GM12891 (cell line): ENCODE measurements at regions not wholly inside any gene's neighbourhood (a gene's known extent, or its start where the extent isn't known, plus 50 kb on each side); places are given as distances from the start of the nearest gene placed in this dataset.

Experiments used
- DNase-seq: peaks from one replicate; pipeline ENCODE4 v3.0.0; 2011; ENCODE audit warnings: low spot score; ENCODE audit not compliant: insufficient read length
- FAIRE-seq: peaks from 2 replicates; lab custom pipeline; 2011; peaks lifted over from hg19 to GRCh38; lab: Jason Lieb, UNC
- PAX5 ChIP-seq: IDR thresholded peaks from 2 replicates; pipeline ENCODE4 v1.6.1; 2011; ENCODE audit warnings: low read length, moderate library complexity, mild to moderate bottlenecking; ENCODE audit not compliant: insufficient read depth, severe bottlenecking
- POLR2A ChIP-seq: IDR thresholded peaks from 2 replicates; pipeline ENCODE4 v1.6.1; 2011; ENCODE audit warnings: low read depth, low read length, control low read depth
- POLR2AphosphoS5 ChIP-seq: IDR thresholded peaks from 2 replicates; pipeline ENCODE4 v1.6.1; 2011; ENCODE audit warnings: low read depth, low read length, control low read depth
- POU2F2 ChIP-seq: IDR thresholded peaks from 2 replicates; pipeline ENCODE4 v1.6.1; 2011; ENCODE audit warnings: low read depth, mild to moderate bottlenecking, control low read depth, low read length, moderate library complexity
- SPI1 ChIP-seq: IDR thresholded peaks from 2 replicates; pipeline ENCODE4 v1.6.1; 2011; ENCODE audit warnings: low read depth, low read length, control low read depth
- TAF1 ChIP-seq: IDR thresholded peaks from 2 replicates; pipeline ENCODE4 v1.6.1; 2011; ENCODE audit warnings: low read depth, low read length, control low read depth

- no peak for DNase-seq
- TF ChIP-seq PAX5: no peak
- TF ChIP-seq POU2F2: no peak
- no peak for TF ChIP-seq POLR2AphosphoS5
- TF ChIP-seq TAF1: no peak
- TF ChIP-seq POLR2A: no peak
- TF ChIP-seq SPI1: no peak
- FAIRE-seq: no peak
Observed at GRCh38 chr7:9842301-9842700, 1131.4 kb upstream of the PHF14 start.

DNA sequence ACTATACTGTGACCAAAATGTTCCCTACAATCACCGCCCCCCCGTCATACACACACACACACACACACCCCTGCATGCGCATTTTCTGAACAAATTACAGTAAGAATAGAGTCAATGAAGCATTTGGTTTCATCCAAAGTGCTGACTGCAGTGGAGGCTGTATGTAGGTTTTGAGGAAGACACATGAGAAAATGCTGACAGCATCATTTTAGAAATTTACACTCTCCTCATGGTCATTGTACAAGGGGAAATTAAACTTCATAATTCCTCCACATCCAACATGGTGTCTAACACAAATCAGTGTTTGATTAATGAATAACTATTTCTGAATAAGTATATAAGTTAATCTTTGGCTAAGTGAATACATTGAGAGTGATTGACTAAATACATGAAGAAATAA is 1126.8 kb upstream of the PHF14 start:
- DNase-seq: no peak
- no peak for TF ChIP-seq POU2F2
- no peak for TF ChIP-seq POLR2A
- no peak for TF ChIP-seq PAX5
- TF ChIP-seq POLR2AphosphoS5: no peak
- no peak for TF ChIP-seq SPI1
- no peak for TF ChIP-seq TAF1
- no peak for FAIRE-seq

- DNase-seq (no peak), FAIRE-seq (no peak)
- no peak for TF ChIP-seq SPI1
- no peak for TF ChIP-seq POU2F2
- no peak for TF ChIP-seq PAX5
- TF ChIP-seq POLR2A: no peak
- no peak for TF ChIP-seq POLR2AphosphoS5
- no peak for TF ChIP-seq TAF1
Observed at GRCh38 chr7:9854605-9855004, 1119.1 kb upstream of the PHF14 start.

- no peak for DNase-seq
- TF ChIP-seq POLR2AphosphoS5: no peak
- no peak for TF ChIP-seq POU2F2
- no peak for TF ChIP-seq TAF1
- no peak for TF ChIP-seq SPI1
- no peak for TF ChIP-seq POLR2A
- TF ChIP-seq PAX5: no peak
Observed at GRCh38 chr7:9856668-9857067, 1117.0 kb upstream of the PHF14 start.

DNA sequence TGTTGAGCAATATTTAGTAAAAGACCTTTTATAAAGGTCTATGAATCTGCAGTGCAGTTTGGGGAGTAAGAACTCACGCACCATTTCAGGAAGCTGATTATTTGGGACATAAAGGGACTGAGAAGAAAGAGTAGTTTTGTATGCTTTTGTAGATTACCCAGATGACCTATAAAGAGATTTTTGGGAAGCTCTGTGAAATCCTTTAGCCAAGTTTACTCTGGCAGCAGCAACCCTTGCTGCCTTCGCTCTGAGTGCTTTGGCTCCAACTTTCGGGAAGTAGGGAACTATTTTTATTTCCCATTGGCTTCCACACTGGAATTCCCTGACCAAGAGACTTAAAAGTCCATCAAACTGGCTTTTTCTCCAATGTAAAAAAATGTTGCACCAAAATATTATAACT is 1110.1 kb upstream of the PHF14 start:
- no peak for DNase-seq
- no peak for FAIRE-seq
- no peak for TF ChIP-seq TAF1
- no peak for TF ChIP-seq POLR2A
- TF ChIP-seq SPI1: no peak
- TF ChIP-seq POU2F2: no peak
- no peak for TF ChIP-seq POLR2AphosphoS5
- TF ChIP-seq PAX5: no peak

More at GRCh38 chr7:9856668-9857067, 1117.0 kb upstream of the PHF14 start:
- no peak for FAIRE-seq

- TF ChIP-seq POU2F2: no peak
- TF ChIP-seq PAX5: no peak
- TF ChIP-seq POLR2A: no peak
- no peak for TF ChIP-seq SPI1
- no peak for TF ChIP-seq TAF1
- no peak for TF ChIP-seq POLR2AphosphoS5
- no peak for FAIRE-seq
Observed at GRCh38 chr7:9869151-9869550, 1104.5 kb upstream of the PHF14 start.

DNA sequence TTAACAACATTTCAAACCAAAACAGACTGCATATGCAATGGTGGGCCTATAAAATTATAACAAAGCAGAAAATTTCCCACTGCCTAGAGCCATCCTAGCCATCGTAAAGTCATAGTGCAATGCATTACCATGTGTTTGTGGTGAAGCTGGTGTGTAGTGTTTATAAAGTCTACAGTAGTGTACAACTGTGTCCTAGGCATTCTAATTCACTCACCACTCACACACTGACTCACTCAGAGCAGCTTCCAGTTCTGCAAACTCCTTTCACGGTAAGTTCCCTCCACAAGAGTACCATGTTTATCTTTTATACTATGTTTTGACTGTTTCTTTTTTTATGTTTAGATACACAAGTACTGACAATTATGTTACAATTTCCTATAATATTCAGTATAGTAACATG is 1104.1 kb upstream of the PHF14 start:
- no peak for DNase-seq
- TF ChIP-seq POLR2A (no peak), SPI1 (no peak), POLR2AphosphoS5 (no peak), POU2F2 (no peak), PAX5 (no peak), TAF1 (no peak)
- no peak for FAIRE-seq

More at GRCh38 chr7:9869151-9869550, 1104.5 kb upstream of the PHF14 start:
- no peak for DNase-seq

DNA sequence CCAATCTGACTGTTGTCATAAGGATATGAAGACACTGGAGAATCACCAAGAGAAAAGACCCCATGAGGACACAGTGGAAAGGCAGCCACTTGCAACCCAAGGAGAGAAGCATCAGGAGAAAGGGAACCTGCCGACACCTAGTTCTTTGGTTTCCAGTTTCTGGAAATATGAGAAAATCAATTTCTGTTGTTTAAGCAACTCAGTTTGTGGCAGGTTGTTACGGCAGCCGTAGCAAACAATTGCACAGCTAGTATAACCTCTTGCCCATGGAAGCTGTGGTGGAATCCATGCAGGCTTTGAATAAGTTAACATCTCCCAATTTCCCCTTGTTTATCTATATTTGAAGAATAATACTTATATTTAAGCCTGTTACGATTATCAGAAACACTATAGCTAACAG is 1103.0 kb upstream of the PHF14 start:
- DNase-seq: no peak
- no peak for FAIRE-seq
- no peak for TF ChIP-seq PAX5
- no peak for TF ChIP-seq POLR2A
- no peak for TF ChIP-seq POLR2AphosphoS5
- TF ChIP-seq SPI1: no peak
- no peak for TF ChIP-seq POU2F2
- no peak for TF ChIP-seq TAF1

GRCh38 chr7:9874182-9874581 is 1099.5 kb upstream of the PHF14 start:
- no peak for DNase-seq
- FAIRE-seq: no peak
- no peak for TF ChIP-seq TAF1

DNA sequence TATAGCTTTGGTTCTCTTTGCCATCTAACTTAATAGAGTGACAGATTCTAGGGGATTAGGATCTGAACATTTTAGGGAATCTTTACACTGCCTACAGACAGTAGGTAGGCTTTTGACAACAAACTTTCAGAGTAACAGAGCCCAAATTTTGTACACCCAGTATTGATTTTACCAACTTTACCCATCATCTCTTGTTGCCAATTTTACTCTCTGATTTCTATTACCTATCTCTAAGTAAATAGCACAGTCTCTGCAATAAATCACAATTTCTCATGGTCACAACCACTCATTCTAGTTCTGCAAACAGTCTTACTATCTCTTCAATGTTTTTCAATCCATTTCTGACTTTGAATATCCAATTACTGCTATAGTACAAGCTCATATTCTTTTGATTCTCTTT is 1097.6 kb upstream of the PHF14 start:
- TF ChIP-seq POLR2AphosphoS5 (no peak), PAX5 (no peak)

GRCh38 chr7:9889554-9889953 is 1084.1 kb upstream of the PHF14 start:
- TF ChIP-seq PAX5: no peak
- no peak for TF ChIP-seq SPI1
- FAIRE-seq: no peak
- no peak for DNase-seq

More for the DNA sequence above, 1097.6 kb upstream of the PHF14 start:
- DNase-seq: no peak
- FAIRE-seq: no peak
